ENCODE measurements at regions not wholly inside any gene's neighbourhood (a gene's known extent, or its start where the extent isn't known, plus 50 kb on each side); places are given as distances from the start of the nearest gene placed in this dataset.

DNA sequence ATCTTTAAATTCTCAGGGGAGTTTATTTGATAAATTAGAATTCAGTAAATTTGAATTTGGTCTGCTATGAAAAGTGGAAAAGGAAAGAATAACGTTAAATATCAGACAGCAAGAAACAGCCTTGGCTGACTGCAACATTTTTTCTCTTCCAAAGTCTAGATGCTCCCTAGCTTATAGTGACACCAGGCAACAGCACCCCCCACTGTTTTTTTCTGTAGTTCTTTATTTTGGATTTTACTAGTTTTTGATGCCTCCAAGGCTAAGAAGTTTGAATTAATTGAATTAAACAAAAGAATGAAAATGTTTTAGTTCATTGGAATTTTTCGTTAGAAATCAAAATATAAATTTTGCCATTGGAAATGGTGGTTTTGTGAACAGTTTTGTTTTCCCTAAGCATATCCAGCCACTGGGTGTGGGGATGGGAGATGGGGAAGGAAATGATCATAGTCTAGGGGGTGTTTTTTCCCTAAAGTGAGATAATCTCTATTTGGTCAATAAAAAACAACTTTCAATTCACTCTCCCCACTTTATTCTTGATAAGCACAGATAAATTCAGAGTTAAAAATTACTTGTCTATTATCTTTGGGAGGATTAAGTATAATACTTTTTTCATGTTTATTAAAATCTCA is 199.3 kb upstream of the CD180 start:
- TF ChIP-seq, protein P1, sequence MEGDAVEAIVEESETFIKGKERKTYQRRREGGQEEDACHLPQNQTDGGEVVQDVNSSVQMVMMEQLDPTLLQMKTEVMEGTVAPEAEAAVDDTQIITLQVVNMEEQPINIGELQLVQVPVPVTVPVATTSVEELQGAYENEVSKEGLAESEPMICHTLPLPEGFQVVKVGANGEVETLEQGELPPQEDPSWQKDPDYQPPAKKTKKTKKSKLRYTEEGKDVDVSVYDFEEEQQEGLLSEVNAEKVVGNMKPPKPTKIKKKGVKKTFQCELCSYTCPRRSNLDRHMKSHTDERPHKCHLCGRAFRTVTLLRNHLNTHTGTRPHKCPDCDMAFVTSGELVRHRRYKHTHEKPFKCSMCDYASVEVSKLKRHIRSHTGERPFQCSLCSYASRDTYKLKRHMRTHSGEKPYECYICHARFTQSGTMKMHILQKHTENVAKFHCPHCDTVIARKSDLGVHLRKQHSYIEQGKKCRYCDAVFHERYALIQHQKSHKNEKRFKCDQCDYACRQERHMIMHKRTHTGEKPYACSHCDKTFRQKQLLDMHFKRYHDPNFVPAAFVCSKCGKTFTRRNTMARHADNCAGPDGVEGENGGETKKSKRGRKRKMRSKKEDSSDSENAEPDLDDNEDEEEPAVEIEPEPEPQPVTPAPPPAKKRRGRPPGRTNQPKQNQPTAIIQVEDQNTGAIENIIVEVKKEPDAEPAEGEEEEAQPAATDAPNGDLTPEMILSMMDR (IDR thresholded peaks at IDR 0.05) = peak in 2 of 5 experiments; percentile 25 to 27
- no peak for TF ChIP-seq POLR2A (IDR thresholded peaks at IDR 0.05)
- no peak for TF ChIP-seq EP300 (IDR thresholded peaks at IDR 0.05)

All from tibial nerve (tissue), 4 donors.